ENCODE measurements at regions not wholly inside any gene's neighbourhood (a gene's known extent, or its start where the extent isn't known, plus 50 kb on each side); places are given as distances from the start of the nearest gene placed in this dataset.

- TF ChIP-seq CTCF (IDR thresholded peaks at IDR 0.05) (no peak), POLR2A (IDR thresholded peaks at IDR 0.05) (no peak)
Observed at GRCh38 chr13:44668688-44669087, 92.6 kb upstream of the TSC22D1 start.

Measured in thyroid gland (tissue), 4 donors.